ENCODE measurements at regions not wholly inside any gene's neighbourhood (a gene's known extent, or its start where the extent isn't known, plus 50 kb on each side); places are given as distances from the start of the nearest gene placed in this dataset.

- ChIA-PET POLR2A (no interaction called here), CTCF (no interaction called here)
- Mint-ChIP-seq H3K4me1 (ENCODE audit: insufficient read depth, unreplicated experiment) (peaks cover 7% of the 10 kb centered on the region), H3K9me3 (ENCODE audit: unreplicated experiment) (no peaks in the 10 kb centered on the region), H3K27me3 (ENCODE audit: insufficient read depth, unreplicated experiment) (no peaks in the 10 kb centered on the region), H3K27ac (ENCODE audit: low read depth, unreplicated experiment) (no peak overlapping the region), H3K4me3 (ENCODE audit: unreplicated experiment) (no peak overlapping the region), H3K36me3 (ENCODE audit: insufficient read depth, unreplicated experiment) (no peaks in the 10 kb centered on the region)
- no TSS peak for BruUV-seq (replicated peaks)
- TF ChIP-seq CTCF (IDR thresholded peaks at IDR 0.05; ENCODE audit: unreplicated experiment) = no peak
- no peak for DNase-seq (ENCODE audit: unreplicated experiment)
- intact Hi-C loops (cut with micrococcal nuclease) = no loop called here
These were observed 246.7 kb upstream of the CBLB start for GRCh38 chr3:106115557-106115956.

GRCh38 chr3:106116733-106117489 lies 248.1 kb upstream of the CBLB start:
- TF ChIP-seq CTCF (IDR thresholded peaks at IDR 0.05; ENCODE audit: unreplicated experiment) = no peak
- no peak for DNase-seq (ENCODE audit: unreplicated experiment)
- H3K9me3 Mint-ChIP-seq (ENCODE audit: unreplicated experiment) = no peaks in the 10 kb centered on the region
- no TSS peak for BruUV-seq (replicated peaks)
- H3K27ac Mint-ChIP-seq (ENCODE audit: low read depth, unreplicated experiment) = no peak overlapping the region
- H3K36me3 Mint-ChIP-seq (ENCODE audit: insufficient read depth, unreplicated experiment) = no peaks in the 10 kb centered on the region
- no peaks in the 10 kb centered on the region for H3K27me3 Mint-ChIP-seq (ENCODE audit: insufficient read depth, unreplicated experiment)
- ChIA-PET CTCF (interaction anchor here (0.7 kb wide), 1 partner anchor 246 kb away, joined by 3 read pairs; no protein-coding TSS in a partner anchor), POLR2A (no interaction called here)
- intact Hi-C loops (cut with micrococcal nuclease) = no loop called here
- H3K4me1 Mint-ChIP-seq (ENCODE audit: insufficient read depth, unreplicated experiment) = peaks cover 7% of the 10 kb centered on the region
- H3K4me3 Mint-ChIP-seq (ENCODE audit: unreplicated experiment) = no peak overlapping the region

- Mint-ChIP-seq H3K27ac (ENCODE audit: low read depth, unreplicated experiment) (no peak overlapping the region), H3K4me3 (ENCODE audit: unreplicated experiment) (no peak overlapping the region), H3K9me3 (ENCODE audit: unreplicated experiment) (no peaks in the 10 kb centered on the region), H3K36me3 (ENCODE audit: insufficient read depth, unreplicated experiment) (no peaks in the 10 kb centered on the region), H3K27me3 (ENCODE audit: insufficient read depth, unreplicated experiment) (no peaks in the 10 kb centered on the region), H3K4me1 (ENCODE audit: insufficient read depth, unreplicated experiment) (peaks cover 7% of the 10 kb centered on the region)
- no TSS peak for BruUV-seq (replicated peaks)
- TF ChIP-seq CTCF (IDR thresholded peaks at IDR 0.05; ENCODE audit: unreplicated experiment) = no peak
- intact Hi-C loops (cut with micrococcal nuclease) = no loop called here
- POLR2A ChIA-PET = no interaction called here
- no peak for DNase-seq (ENCODE audit: unreplicated experiment)
- CTCF ChIA-PET = no interaction called here
These were observed 248.7 kb upstream of the CBLB start for GRCh38 chr3:106117490-106117858.

GRCh38 chr3:106119614-106120082 lies 250.8 kb upstream of the CBLB start:
- no peak for TF ChIP-seq CTCF (IDR thresholded peaks at IDR 0.05; ENCODE audit: unreplicated experiment)
- CTCF ChIA-PET = no interaction called here
- Mint-ChIP-seq H3K4me1 (ENCODE audit: insufficient read depth, unreplicated experiment) (peaks cover 7% of the 10 kb centered on the region), H3K36me3 (ENCODE audit: insufficient read depth, unreplicated experiment) (no peaks in the 10 kb centered on the region), H3K9me3 (ENCODE audit: unreplicated experiment) (no peaks in the 10 kb centered on the region), H3K27me3 (ENCODE audit: insufficient read depth, unreplicated experiment) (no peaks in the 10 kb centered on the region), H3K4me3 (ENCODE audit: unreplicated experiment) (no peak overlapping the region), H3K27ac (ENCODE audit: low read depth, unreplicated experiment) (no peak overlapping the region)
- BruUV-seq (replicated peaks) = no TSS peak
- POLR2A ChIA-PET = no interaction called here
- no peak for DNase-seq (ENCODE audit: unreplicated experiment)
- intact Hi-C loops (cut with micrococcal nuclease) = loop anchor here (5.0 kb wide), 1 partner anchor 432 kb away; no protein-coding TSS in a partner anchor
